NCI-H345 (cell line): ENCODE measurements at regions not wholly inside any gene's neighbourhood (a gene's known extent, or its start where the extent isn't known, plus 50 kb on each side); places are given as distances from the start of the nearest gene placed in this dataset.
"Not testable (repeated sequence)": the region's sequence is repeated elsewhere in the genome, so short reads cannot be mapped to it uniquely, and the experiment has no call there.

Source experiments
- DNase-seq: peaks from one replicate; lab custom pipeline; 2025; lab: John Stamatoyannopoulos, UW

- no peak for DNase-seq
Measured at GRCh38 chr1:90295534-90295933, 300.6 kb downstream of the ZNF326 start.

- DNase-seq: no peak
Measured at GRCh38 chr1:90291431-90292216, 296.7 kb downstream of the ZNF326 start.

GRCh38 chr1:90282811-90283210, 287.9 kb downstream of the ZNF326 start:
- no peak for DNase-seq

GRCh38 chr1:90281886-90282285, 287.0 kb downstream of the ZNF326 start:
- not testable (repeated sequence) for DNase-seq

- DNase-seq: no peak
Measured at GRCh38 chr1:90277270-90277669, 282.4 kb downstream of the ZNF326 start.

- no peak for DNase-seq
Measured at GRCh38 chr1:90274376-90274775, 279.5 kb downstream of the ZNF326 start.

GRCh38 chr1:90273241-90273774, 278.4 kb downstream of the ZNF326 start:
- DNase-seq: no peak

- no peak for DNase-seq
Measured at GRCh38 chr1:90262791-90263190, 267.9 kb downstream of the ZNF326 start.

- DNase-seq: no peak
Measured at GRCh38 chr1:90262286-90262685, 267.4 kb downstream of the ZNF326 start.

- DNase-seq: no peak
Measured at GRCh38 chr1:90246069-90246468, 251.2 kb downstream of the ZNF326 start.

- DNase-seq: no peak
Measured at GRCh38 chr1:90236493-90236892, 241.6 kb downstream of the ZNF326 start.

GRCh38 chr1:90223401-90223800, 228.5 kb downstream of the ZNF326 start:
- no peak for DNase-seq

GRCh38 chr1:90220941-90221693, 226.2 kb downstream of the ZNF326 start:
- no peak for DNase-seq

- DNase-seq: no peak
Measured at GRCh38 chr1:90220496-90220895, 225.6 kb downstream of the ZNF326 start.

- not testable (repeated sequence) for DNase-seq
Measured at GRCh38 chr1:90219166-90219871, 224.4 kb downstream of the ZNF326 start.

GRCh38 chr1:90210633-90211491, 216.0 kb downstream of the ZNF326 start:
- DNase-seq: no peak

GRCh38 chr1:90208949-90209348, 214.0 kb downstream of the ZNF326 start:
- DNase-seq: no peak

- no peak for DNase-seq
Measured at GRCh38 chr1:90206260-90206659, 211.3 kb downstream of the ZNF326 start.

GRCh38 chr1:90204780-90205179, 209.9 kb downstream of the ZNF326 start:
- DNase-seq: no peak

GRCh38 chr1:90204023-90204590, 209.2 kb downstream of the ZNF326 start:
- no peak for DNase-seq
